HG03097 (cell line): ENCODE measurements at regions not wholly inside any gene's neighbourhood (a gene's known extent, or its start where the extent isn't known, plus 50 kb on each side); places are given as distances from the start of the nearest gene placed in this dataset.
"Not testable (repeated sequence)": the region's sequence is repeated elsewhere in the genome, so short reads cannot be mapped to it uniquely, and the experiment has no call there.

Experiments
- ATAC-seq: cut with Tn5 transposase; IDR thresholded peaks from one replicate; pipeline ENCODE4 v1.9.1; 2021; ENCODE audit not compliant: unreplicated experiment, low FRiP score

DNA sequence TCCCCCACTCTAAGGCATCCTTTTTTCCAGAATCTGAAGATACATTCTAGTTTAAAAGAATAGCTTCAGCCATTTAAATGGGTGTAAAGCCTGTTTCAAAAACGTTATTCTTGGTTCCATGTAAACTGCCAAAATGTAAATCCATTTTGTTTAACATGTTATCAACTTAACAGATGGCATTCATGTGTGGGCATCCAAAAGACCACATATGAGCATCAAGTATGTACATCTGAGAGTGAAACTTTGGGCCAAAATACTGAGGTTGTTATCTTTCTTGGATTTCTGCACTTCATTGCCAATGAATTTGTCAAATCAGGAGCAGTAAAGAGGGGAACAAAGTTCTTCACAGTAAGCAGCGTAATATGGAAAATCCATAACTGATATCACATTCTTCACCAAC, 395.4 kb downstream of the ZNF804A start:
- ATAC-seq, result no peak

DNA sequence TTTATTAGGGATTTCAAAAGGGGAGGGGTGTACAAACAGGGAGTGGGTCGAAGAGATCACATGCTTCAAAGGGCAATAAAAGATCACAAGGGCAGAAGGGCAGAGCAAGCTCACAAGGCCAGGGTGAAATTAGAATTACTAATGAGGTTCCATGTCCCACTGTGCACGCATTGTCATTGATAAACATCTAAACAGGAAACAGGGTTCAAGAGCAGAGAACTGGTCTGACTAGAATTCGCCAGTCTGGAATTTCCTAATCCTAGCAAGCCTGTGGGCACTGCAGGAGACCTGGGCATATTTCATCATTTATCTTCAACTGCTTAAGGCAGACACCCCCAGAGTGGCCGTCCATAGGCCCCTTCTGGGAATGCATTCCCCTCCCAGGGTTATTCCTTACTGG, 408.2 kb downstream of the ZNF804A start:
- ATAC-seq, result no peak

DNA sequence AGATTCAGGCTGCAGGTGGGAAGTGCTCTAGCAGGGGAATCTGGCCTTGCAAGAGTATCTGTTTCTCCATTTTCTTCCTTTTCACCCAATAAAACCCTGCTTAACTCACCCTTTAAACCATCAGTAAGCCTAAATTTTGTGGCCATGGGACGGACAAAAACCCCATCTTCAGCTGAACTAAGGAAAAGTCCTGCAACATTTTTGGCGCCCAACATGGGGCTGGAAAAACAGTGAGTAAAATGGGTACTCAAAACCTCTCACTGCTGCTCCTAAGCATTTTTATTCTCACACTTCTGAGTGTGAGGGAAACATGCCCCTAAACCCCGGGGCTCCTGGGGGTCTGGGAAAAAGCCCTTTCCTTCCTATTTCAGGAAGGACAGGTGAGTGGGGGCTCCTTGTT, 414.3 kb downstream of the ZNF804A start:
- no peak for ATAC-seq

GRCh38 chr2:185014076-185014475, 415.7 kb downstream of the ZNF804A start:
- ATAC-seq, result no peak

GRCh38 chr2:185025891-185026290, 427.6 kb downstream of the ZNF804A start:
- ATAC-seq, result not testable (repeated sequence)

GRCh38 chr2:185035906-185036305, 437.6 kb downstream of the ZNF804A start:
- no peak for ATAC-seq

GRCh38 chr2:185044323-185044874, 446.1 kb downstream of the ZNF804A start:
- no peak for ATAC-seq

- ATAC-seq, result no peak
These were observed 452.5 kb downstream of the ZNF804A start for GRCh38 chr2:185050804-185051203.

GRCh38 chr2:185063761-185064160, 465.4 kb downstream of the ZNF804A start:
- ATAC-seq, result no peak

DNA sequence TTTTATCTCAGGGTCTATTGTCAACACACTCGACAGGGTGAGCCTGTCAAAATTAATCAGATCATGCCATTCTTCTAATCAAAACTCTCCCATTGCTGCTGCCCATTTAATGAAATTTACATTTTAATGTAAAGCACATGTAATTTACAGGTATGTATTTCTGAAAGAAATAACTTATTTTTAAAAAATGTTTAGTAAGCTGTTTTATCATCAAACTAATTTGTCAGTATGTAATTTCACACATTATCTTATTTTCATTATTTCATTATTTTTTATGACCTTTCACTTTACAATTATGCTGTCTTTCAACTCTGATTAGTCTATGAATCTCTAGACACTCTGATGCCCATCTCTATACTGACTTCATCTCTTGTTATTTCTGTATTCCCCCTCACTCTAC, 467.8 kb downstream of the ZNF804A start:
- ATAC-seq, result no peak

- no peak for ATAC-seq
These were observed 470.8 kb downstream of the ZNF804A start for GRCh38 chr2:185069107-185069506.

- ATAC-seq, result no peak
These were observed 475.8 kb downstream of the ZNF804A start for GRCh38 chr2:185074156-185074555.

DNA sequence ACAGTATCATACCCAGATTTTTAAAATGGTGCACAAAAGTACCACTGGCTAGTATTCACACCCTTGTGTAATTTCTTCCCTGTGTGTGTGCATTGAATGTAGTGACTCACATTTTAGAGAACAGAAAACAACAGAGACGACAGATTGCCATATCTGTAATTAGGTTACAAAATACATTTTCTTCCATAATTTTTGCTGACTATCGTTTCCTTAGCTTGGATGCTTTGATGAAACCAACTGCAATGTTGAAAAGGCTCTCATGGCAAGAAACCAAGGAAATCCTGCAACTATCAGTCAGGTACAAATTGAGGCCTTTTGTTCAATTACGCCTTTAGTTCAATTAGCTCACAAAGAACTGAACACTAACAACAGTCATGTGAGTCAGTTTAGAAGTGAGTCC, 484.4 kb downstream of the ZNF804A start:
- ATAC-seq, result no peak

DNA sequence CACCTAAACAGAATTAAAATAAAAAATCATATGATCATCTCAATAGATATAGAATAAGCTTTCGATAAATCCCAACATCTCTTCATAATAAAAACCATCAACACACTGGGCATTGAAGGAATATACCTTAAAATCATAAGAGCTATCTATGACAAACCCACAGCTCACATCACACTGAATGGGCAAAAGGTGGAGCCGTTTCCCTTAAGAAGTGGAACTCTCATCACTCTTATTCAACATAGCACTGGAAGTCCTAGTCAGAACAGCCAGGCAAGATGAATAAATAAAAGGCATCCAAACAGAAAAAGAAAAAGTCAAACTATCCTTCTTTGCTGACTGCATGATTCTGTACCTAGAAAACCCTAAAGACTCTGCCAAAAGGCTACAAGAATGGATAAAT, 510.3 kb downstream of the ZNF804A start:
- ATAC-seq, result no peak

DNA sequence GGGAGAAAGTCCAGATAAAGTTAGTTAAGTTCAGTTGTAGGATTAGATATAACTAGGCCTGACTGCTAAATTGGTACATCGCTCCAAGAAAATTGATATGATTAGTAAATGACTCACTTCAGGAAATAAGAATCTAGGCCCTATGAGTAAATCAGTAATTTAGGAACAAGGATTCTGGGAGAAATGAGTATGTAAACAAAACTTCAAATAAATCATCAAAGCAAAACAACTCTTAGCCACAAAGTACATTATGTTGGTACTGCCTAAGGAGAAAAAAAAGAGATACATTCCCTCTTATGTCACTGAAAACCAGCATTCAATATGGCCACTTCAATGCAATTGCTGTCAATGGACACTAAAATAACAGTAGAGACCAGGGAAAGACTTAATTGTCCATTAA, 529.1 kb downstream of the ZNF804A start:
- no peak for ATAC-seq

GRCh38 chr2:185128346-185128745, 530.0 kb downstream of the ZNF804A start:
- no peak for ATAC-seq

DNA sequence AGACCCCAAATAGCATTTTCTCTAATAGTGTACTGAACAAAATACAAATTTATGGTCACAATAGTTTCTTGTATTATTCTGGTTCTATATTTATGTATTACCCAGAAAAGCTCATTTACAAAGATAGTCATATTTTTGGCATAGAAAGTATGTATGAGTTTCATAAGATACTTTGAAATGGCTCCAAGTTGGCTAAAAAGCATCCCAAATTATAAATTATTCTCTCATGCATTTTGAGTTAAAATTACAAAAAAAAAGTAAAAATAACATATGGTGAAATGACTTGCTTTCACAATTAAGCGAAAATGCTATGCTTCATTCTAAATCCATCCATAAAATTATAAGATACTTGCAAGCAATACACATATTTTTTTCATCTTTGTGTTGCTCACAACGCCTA, 530.7 kb downstream of the ZNF804A start:
- ATAC-seq, result no peak

DNA sequence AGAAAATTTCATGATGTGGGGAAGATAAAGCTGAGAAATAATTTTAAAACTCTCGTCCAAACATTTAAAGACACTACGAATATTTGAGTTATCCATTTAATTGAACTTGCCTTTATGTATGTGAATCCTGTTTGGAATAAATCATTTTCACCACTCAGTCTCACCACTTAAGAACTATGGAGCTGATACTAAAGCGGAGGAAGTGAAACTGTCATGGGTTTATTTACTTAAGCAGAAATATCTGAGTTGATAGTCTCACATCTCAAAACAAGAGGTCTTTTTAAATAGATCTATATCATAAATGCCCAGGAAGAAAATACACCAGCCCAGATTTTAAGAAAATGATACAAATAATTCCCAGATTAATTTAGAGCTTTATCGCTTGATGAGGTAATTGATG, 532.4 kb downstream of the ZNF804A start:
- ATAC-seq, result no peak

DNA sequence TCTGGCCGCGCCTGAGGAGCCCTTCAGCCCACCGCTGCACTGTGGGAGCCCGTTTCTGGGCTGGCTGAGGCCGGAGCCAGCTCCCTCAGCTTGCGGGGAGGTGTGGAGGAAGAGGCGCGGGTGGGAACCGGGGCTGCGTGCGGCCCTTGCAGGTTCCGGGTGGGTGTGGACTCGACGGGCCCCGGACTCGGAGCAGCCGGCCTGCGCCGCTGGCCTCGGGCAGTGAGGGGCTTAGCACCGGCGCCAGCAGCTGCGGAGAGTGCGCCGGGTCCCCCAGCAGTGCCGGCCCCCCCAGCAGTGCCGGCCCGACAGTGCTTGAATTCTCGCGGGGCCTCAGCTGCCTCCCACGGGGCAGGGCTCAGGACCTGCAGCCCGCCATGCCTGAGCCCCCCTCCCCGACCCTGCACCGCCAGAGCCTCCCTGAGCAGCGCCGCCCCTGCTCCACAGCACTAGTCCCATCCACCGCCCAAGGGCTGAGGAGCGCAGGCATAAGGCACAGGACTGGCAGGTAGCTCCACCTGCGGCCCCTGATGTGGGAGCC, 534.2 kb downstream of the ZNF804A start:
- ATAC-seq, result no peak

- ATAC-seq, result no peak
These were observed 539.4 kb downstream of the ZNF804A start for GRCh38 chr2:185137700-185138099.

DNA sequence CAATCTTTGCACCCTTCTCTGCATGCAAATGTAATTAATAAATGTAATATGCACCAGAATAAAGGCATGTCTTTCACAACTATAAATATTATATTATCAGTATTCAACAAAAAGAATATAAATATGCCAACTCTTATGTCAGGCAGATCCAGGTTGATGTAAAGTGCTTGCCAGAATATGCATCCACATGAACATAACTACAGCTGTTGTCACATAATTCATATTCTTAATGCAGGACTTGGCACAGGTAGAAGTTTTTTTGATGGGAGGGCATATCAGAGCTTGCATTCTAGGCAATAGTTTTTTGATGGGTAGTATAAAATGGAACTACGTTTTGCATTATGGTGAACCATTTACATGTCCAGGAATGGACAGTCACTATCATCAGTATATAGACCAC, 544.3 kb downstream of the ZNF804A start:
- no peak for ATAC-seq

DNA sequence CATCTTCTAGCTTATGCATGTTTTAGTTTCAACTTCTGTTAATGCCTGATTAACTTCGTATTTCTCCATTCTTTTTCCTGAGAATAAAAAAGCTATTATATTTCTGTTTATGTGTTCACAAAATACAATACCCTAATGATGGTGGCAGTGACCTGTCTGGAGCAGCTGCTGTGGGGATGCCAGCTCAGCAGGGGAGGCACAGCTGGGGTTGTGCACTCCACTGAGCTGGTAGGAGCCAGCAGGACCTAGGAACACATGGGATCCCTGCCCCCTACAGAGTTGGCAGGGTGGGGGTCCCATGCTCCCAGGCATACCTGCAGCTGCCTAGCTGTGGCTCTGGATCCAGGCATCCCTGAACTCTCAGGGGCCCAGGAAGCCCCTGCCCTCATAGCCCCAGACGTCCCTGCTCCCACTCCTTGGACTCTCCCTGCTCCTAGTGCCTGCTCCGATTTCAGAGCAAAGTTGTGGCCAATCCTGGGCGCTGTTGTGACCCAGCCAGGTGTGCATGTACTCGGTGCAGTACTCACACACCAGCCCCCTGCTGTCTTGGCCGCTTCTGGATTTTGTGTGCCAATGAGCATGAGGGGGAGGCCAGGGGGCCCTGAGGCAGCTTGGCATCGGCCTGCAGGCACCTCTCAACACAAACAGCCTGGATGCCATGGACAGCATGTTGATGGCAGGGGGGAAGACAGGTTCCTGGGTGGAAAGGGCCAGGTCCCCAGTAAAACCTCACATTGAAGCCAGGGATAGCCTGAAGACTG, 546.0 kb downstream of the ZNF804A start:
- ATAC-seq, result no peak
